GM12872 (cell line): ENCODE measurements at regions not wholly inside any gene's neighbourhood (a gene's known extent, or its start where the extent isn't known, plus 50 kb on each side); places are given as distances from the start of the nearest gene placed in this dataset.

Source experiments
- TF ChIP-seq, protein P1 (sequence below): IDR thresholded peaks from 3 replicates; pipeline ENCODE4 v1.5.1; 2011; ENCODE audit warnings: low read depth, mild to moderate bottlenecking, low read length, moderate library complexity; ENCODE audit not compliant: insufficient read depth

GRCh38 chr12:108401964-108402363 is 62.9 kb upstream of the CMKLR1 start:
- TF ChIP-seq, protein P1, sequence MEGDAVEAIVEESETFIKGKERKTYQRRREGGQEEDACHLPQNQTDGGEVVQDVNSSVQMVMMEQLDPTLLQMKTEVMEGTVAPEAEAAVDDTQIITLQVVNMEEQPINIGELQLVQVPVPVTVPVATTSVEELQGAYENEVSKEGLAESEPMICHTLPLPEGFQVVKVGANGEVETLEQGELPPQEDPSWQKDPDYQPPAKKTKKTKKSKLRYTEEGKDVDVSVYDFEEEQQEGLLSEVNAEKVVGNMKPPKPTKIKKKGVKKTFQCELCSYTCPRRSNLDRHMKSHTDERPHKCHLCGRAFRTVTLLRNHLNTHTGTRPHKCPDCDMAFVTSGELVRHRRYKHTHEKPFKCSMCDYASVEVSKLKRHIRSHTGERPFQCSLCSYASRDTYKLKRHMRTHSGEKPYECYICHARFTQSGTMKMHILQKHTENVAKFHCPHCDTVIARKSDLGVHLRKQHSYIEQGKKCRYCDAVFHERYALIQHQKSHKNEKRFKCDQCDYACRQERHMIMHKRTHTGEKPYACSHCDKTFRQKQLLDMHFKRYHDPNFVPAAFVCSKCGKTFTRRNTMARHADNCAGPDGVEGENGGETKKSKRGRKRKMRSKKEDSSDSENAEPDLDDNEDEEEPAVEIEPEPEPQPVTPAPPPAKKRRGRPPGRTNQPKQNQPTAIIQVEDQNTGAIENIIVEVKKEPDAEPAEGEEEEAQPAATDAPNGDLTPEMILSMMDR, result no peak

DNA sequence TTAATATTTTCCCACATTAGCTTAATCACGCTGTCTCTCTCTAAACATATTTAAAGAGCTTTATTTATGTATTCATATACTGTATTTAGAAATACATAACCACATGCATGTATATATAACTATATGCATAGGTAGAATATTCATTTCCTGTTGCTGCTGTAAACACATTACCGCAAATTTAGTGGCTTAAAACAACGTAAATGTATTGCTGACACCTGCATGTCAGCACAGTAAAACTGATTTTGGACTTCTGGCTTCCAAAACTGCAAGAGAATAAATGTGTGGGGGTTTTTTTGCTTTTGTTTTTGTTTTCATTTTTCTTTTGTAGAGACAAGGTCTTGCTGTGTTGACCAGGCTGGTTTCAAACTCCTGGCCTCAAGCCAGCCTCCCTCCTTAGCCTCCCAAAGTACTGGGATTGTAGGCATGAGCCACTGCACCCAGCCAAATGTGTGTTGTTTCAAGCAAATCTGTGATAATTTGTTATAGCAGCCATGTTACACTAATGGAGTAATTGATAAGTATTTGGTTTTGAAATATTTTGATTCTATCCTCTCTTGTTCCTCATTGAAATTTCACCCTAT is 61.9 kb upstream of the CMKLR1 start:
- TF ChIP-seq, protein P1, result no peak

DNA sequence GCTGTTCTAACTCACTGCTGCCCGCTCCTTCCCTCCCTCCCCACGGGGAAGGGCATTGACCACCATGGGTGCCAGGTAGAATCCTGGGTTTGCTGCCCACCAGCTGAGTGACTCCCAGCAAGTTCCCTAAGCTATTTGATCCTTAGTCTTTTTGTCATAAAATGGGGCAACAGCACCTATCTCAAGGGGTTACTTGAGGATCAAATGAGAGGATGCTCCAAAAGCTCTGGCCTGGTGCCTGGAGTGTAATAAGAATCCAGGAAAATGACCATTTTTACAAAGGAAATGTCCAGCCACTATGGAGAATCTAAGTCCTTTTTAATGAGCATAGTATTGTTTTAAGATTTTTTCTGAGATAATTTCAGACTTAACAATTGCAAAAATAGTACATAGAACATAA is 61.4 kb upstream of the CMKLR1 start:
- TF ChIP-seq, protein P1, result no peak

DNA sequence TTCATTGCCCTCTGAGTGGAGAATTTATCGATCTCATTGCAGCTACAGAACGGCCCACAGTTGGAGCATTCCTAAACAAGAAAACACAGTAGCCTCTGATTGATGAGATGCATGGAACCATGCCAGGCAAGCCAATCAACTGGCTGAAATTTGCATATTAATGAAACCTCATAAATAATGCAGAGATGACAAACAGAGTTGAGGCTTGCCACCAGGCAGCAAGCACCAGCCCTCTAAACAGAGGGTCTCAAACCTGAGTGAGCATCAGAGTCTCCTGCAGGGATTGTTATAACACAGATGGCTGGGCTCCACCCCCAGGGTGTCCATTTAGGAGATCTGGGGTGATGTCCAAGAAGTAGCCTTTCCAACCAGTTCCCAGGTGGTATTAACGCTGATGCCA is 60.9 kb upstream of the CMKLR1 start:
- TF ChIP-seq, protein P1, result no peak

- TF ChIP-seq, protein P1, result no peak
These were observed 60.4 kb upstream of the CMKLR1 start for GRCh38 chr12:108399514-108399913.

GRCh38 chr12:108394196-108394595 is 55.1 kb upstream of the CMKLR1 start:
- TF ChIP-seq, protein P1, result no peak

- TF ChIP-seq, protein P1, result no peak
These were observed 53.2 kb upstream of the CMKLR1 start for GRCh38 chr12:108392284-108392683.
